ENCODE measurements at regions not wholly inside any gene's neighbourhood (a gene's known extent, or its start where the extent isn't known, plus 50 kb on each side); places are given as distances from the start of the nearest gene placed in this dataset.

DNA sequence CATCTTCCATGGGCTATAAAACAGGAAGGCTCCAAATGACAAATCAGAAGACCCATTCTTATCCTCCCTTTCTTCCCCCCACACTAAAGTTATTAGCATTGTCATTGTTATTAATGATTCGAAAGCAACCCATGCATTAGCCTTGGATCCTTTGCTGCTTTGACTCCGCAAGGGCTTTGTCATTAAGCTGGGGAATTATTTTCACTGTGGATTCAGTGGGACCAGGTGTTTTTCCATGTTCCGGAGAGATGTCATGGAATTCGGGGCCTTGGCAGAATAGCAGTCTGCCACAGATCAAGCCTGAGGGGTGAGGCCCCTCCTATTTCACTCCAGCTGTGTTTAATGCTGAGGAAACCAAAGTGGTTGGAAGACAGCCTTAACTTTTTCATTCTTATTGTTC, 357.1 kb downstream of the EN1 start:
- Histone ChIP-seq H3K9me2 (replicated peaks; ENCODE audit: low read depth, low read length) (no peaks in the 10 kb centered on the region), H3K4me1 (ENCODE audit: insufficient read depth, low read length, poor library complexity, severe bottlenecking) (no peaks in the 10 kb centered on the region), H3K79me2 (ENCODE audit: insufficient read depth, low read length) (no peaks in the 10 kb centered on the region), H3K9ac (ENCODE audit: low read depth, low read length, poor library complexity, severe bottlenecking) (no peak overlapping the region), H3K4me2 (ENCODE audit: low read depth, low read length, poor library complexity, severe bottlenecking) (no peak overlapping the region), H3K4me3 (ENCODE audit: low read length, poor library complexity, severe bottlenecking) (no peak overlapping the region), H4K20me1 (ENCODE audit: insufficient read depth, low read length, poor library complexity, severe bottlenecking) (no peaks in the 10 kb centered on the region), H3K9me3 (ENCODE audit: insufficient read depth, low read depth, low read length) (no peaks in the 10 kb centered on the region), H2AFZ (ENCODE audit: low read length) (no peak overlapping the region), H3F3A (ENCODE audit: low read depth) (no peaks in the 10 kb centered on the region), H3K27me3 (ENCODE audit: insufficient read depth, low read length, poor library complexity, severe bottlenecking) (no peaks in the 10 kb centered on the region), H3K36me3 (ENCODE audit: insufficient read depth, low read length) (no peaks in the 10 kb centered on the region)
- no peak for TF ChIP-seq EZH2phosphoT487 (IDR thresholded peaks at IDR 0.05; ENCODE audit: borderline replicate concordance)
- TF ChIP-seq, protein P1, sequence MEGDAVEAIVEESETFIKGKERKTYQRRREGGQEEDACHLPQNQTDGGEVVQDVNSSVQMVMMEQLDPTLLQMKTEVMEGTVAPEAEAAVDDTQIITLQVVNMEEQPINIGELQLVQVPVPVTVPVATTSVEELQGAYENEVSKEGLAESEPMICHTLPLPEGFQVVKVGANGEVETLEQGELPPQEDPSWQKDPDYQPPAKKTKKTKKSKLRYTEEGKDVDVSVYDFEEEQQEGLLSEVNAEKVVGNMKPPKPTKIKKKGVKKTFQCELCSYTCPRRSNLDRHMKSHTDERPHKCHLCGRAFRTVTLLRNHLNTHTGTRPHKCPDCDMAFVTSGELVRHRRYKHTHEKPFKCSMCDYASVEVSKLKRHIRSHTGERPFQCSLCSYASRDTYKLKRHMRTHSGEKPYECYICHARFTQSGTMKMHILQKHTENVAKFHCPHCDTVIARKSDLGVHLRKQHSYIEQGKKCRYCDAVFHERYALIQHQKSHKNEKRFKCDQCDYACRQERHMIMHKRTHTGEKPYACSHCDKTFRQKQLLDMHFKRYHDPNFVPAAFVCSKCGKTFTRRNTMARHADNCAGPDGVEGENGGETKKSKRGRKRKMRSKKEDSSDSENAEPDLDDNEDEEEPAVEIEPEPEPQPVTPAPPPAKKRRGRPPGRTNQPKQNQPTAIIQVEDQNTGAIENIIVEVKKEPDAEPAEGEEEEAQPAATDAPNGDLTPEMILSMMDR (conservative IDR thresholded peaks at IDR 0.05; ENCODE audit: low read length): no peak

DNA sequence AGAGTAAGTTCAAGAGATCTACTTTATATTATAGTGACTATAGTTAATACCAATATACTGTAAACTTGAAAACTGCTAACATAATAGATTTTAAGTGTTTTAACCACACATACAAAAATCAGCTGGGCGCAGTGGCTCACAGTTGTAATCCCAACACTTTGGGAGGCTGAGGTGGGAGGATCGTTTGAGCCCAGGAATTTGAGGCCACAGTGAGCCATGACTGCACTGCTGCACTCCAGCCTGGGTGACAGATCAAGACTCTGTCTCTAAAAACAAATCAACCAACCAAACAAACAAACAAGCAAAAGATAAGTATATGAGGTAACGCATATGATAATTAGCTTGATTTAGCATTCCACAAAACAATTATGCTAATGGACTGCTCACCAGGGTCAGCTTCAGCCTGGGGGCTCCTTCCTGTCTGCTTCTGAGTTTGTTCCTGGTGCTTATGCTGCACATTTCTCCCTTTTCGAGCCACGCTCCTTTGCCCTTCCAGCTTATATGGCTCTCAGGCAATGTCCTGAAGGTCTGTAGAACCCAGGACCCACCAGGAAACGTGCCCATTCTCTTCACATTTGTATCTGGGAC, 357.6 kb downstream of the EN1 start:
- Histone ChIP-seq H3K9me3 (ENCODE audit: insufficient read depth, low read depth, low read length) (no peaks in the 10 kb centered on the region), H4K20me1 (ENCODE audit: insufficient read depth, low read length, poor library complexity, severe bottlenecking) (no peaks in the 10 kb centered on the region), H3K79me2 (ENCODE audit: insufficient read depth, low read length) (no peaks in the 10 kb centered on the region), H3K27me3 (ENCODE audit: insufficient read depth, low read length, poor library complexity, severe bottlenecking) (no peaks in the 10 kb centered on the region), H2AFZ (ENCODE audit: low read length) (no peak overlapping the region), H3K36me3 (ENCODE audit: insufficient read depth, low read length) (no peaks in the 10 kb centered on the region), H3K9ac (ENCODE audit: low read depth, low read length, poor library complexity, severe bottlenecking) (no peak overlapping the region), H3K4me2 (ENCODE audit: low read depth, low read length, poor library complexity, severe bottlenecking) (no peak overlapping the region), H3K9me2 (replicated peaks; ENCODE audit: low read depth, low read length) (no peaks in the 10 kb centered on the region), H3F3A (ENCODE audit: low read depth) (no peaks in the 10 kb centered on the region), H3K4me3 (ENCODE audit: low read length, poor library complexity, severe bottlenecking) (no peak overlapping the region), H3K4me1 (ENCODE audit: insufficient read depth, low read length, poor library complexity, severe bottlenecking) (no peaks in the 10 kb centered on the region)
- TF ChIP-seq, protein P1 (conservative IDR thresholded peaks at IDR 0.05; ENCODE audit: low read length): no peak

DNA sequence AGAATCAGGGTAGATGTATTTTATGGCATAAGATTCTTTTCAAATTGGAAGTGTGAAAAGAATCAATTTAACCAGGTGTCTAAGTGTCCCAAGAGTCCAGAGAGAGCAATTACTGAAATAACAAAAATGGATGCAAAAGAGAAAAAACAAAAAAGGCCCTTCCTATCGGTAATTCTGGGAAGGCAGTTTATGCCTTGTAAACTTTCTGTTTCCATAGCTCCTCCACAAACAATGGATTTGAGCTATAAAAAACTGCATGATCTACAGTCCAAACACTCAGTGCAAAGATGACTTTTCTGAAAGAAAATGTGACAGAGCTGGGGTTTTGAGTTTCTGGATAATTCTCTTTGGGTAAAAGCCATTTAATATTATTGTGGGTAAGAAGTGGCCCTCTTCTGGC, 366.1 kb downstream of the EN1 start:
- Histone ChIP-seq H3F3A (ENCODE audit: low read depth) (no peaks in the 10 kb centered on the region), H2AFZ (ENCODE audit: low read length) (no peak overlapping the region), H3K9ac (ENCODE audit: low read depth, low read length, poor library complexity, severe bottlenecking) (no peak overlapping the region), H3K4me1 (ENCODE audit: insufficient read depth, low read length, poor library complexity, severe bottlenecking) (no peaks in the 10 kb centered on the region), H3K4me2 (ENCODE audit: low read depth, low read length, poor library complexity, severe bottlenecking) (no peak overlapping the region), H3K36me3 (ENCODE audit: insufficient read depth, low read length) (no peaks in the 10 kb centered on the region), H3K9me3 (ENCODE audit: insufficient read depth, low read depth, low read length) (no peaks in the 10 kb centered on the region; the same call in 1 of the 2 replicates), H4K20me1 (ENCODE audit: insufficient read depth, low read length, poor library complexity, severe bottlenecking) (no peaks in the 10 kb centered on the region), H3K27me3 (ENCODE audit: insufficient read depth, low read length, poor library complexity, severe bottlenecking) (no peaks in the 10 kb centered on the region), H3K9me2 (replicated peaks; ENCODE audit: low read depth, low read length) (no peaks in the 10 kb centered on the region), H3K4me3 (ENCODE audit: low read length, poor library complexity, severe bottlenecking) (no peak overlapping the region), H3K79me2 (ENCODE audit: insufficient read depth, low read length) (no peaks in the 10 kb centered on the region)
- TF ChIP-seq, protein P1 (conservative IDR thresholded peaks at IDR 0.05; ENCODE audit: low read length): no peak
- TF ChIP-seq EZH2phosphoT487 (IDR thresholded peaks at IDR 0.05; ENCODE audit: borderline replicate concordance): no peak
